Astrocyte (in vitro differentiated cells and primary cell): ENCODE measurements at regions not wholly inside any gene's neighbourhood (a gene's known extent, or its start where the extent isn't known, plus 50 kb on each side); places are given as distances from the start of the nearest gene placed in this dataset.

Experiments
- DNase-seq: peaks from one replicate; pipeline ENCODE4 v3.0.0-alpha.2; 2010; ENCODE audit warnings: low read depth
- FAIRE-seq: peaks from 2 replicates; lab custom pipeline; 2011; peaks lifted over from hg19 to GRCh38; lab: Jason Lieb, UNC
- H2AFZ ChIP-seq: 2 replicates; pipeline ENCODE4 v1.6.0; 2012; ENCODE audit warnings: low read depth, low read length, inconsistent platforms
- H3K27ac ChIP-seq: 2 replicates; pipeline ENCODE4 v1.5.1; 2011; ENCODE audit warnings: low read depth, low read length, inconsistent platforms
- H3K27me3 ChIP-seq: 2 replicates; pipeline ENCODE4 v1.6.0; 2011; ENCODE audit warnings: low read length, inconsistent platforms; ENCODE audit not compliant: insufficient read depth
- H3K36me3 ChIP-seq: 2 replicates; pipeline ENCODE4 v1.5.1; 2011; ENCODE audit warnings: low read length, inconsistent platforms; ENCODE audit not compliant: insufficient read depth
- H3K4me1 ChIP-seq: 2 replicates; pipeline ENCODE4 v1.5.1; 2011; ENCODE audit warnings: low read length, inconsistent platforms; ENCODE audit not compliant: insufficient read depth
- H3K4me2 ChIP-seq: 2 replicates; pipeline ENCODE4 v1.6.0; 2012; ENCODE audit warnings: low read length, inconsistent platforms
- H3K4me3 ChIP-seq: 2 replicates; pipeline ENCODE4 v1.5.1; 2011; ENCODE audit warnings: low read depth, mild to moderate bottlenecking, low read length, inconsistent platforms; ENCODE audit not compliant: insufficient read depth
- H3K79me2 ChIP-seq: 2 replicates; pipeline ENCODE4 v1.6.0; 2012; ENCODE audit warnings: mild to moderate bottlenecking, low read length, inconsistent platforms; ENCODE audit not compliant: insufficient read depth
- H3K9ac ChIP-seq: 2 replicates; pipeline ENCODE4 v1.6.0; 2012; ENCODE audit warnings: mild to moderate bottlenecking, low read length, inconsistent platforms
- H3K9me3 ChIP-seq: 2 replicates; pipeline ENCODE4 v1.5.1; 2012; ENCODE audit warnings: low read depth, mild to moderate bottlenecking, low read length, inconsistent platforms; ENCODE audit not compliant: insufficient read depth
- H4K20me1 ChIP-seq: 2 replicates; pipeline ENCODE4 v1.6.0; 2012; ENCODE audit warnings: low read length, inconsistent platforms; ENCODE audit not compliant: insufficient read depth
- H3K27ac Mint-ChIP-seq: one replicate; pipeline ENCODE4 v1.8.0; 2021; ENCODE audit warnings: mild to moderate bottlenecking, mixed read lengths; ENCODE audit not compliant: unreplicated experiment
- H3K27me3 Mint-ChIP-seq: one replicate; pipeline ENCODE4 v1.8.0; 2021; ENCODE audit warnings: low read depth, mixed read lengths; ENCODE audit not compliant: unreplicated experiment
- H3K36me3 Mint-ChIP-seq: one replicate; pipeline ENCODE4 v1.8.0; 2021; ENCODE audit warnings: low read depth, mixed read lengths; ENCODE audit not compliant: unreplicated experiment
- H3K4me1 Mint-ChIP-seq: one replicate; pipeline ENCODE4 v1.8.0; 2021; ENCODE audit warnings: low read depth, mixed read lengths; ENCODE audit not compliant: unreplicated experiment
- H3K4me3 Mint-ChIP-seq: one replicate; pipeline ENCODE4 v1.8.0; 2021; ENCODE audit warnings: mild to moderate bottlenecking, moderate library complexity, mixed read lengths; ENCODE audit not compliant: unreplicated experiment
- H3K9me3 Mint-ChIP-seq: one replicate; pipeline ENCODE4 v1.8.0; 2021; ENCODE audit warnings: mild to moderate bottlenecking, mixed read lengths; ENCODE audit not compliant: unreplicated experiment
- EZH2 ChIP-seq: IDR thresholded peaks from 2 replicates; pipeline ENCODE4 v1.6.1; 2012; ENCODE audit warnings: mild to moderate bottlenecking, low read length, inconsistent platforms; ENCODE audit not compliant: insufficient read depth
- TF ChIP-seq, protein P1 (sequence below): IDR thresholded peaks from 2 replicates; pipeline ENCODE4 v1.5.1; 2011; ENCODE audit warnings: low read depth, mild to moderate bottlenecking, inconsistent platforms, low read length, moderate library complexity; ENCODE audit not compliant: insufficient read depth

- H3K36me3 ChIP-seq = no peaks in the 10 kb centered on the region
- no peak overlapping the region for H2AFZ ChIP-seq
- H3K9ac ChIP-seq = no peak overlapping the region
- no peak overlapping the region for H3K4me3 Mint-ChIP-seq
- no peak overlapping the region for H3K27ac ChIP-seq
- H3K4me1 ChIP-seq = no peaks in the 10 kb centered on the region
- DNase-seq = no peak
- H3K9me3 Mint-ChIP-seq = no peaks in the 10 kb centered on the region
- H3K27ac Mint-ChIP-seq = no peak overlapping the region
- no peaks in the 10 kb centered on the region for H3K79me2 ChIP-seq
- no peaks in the 10 kb centered on the region for H3K27me3 ChIP-seq
- H3K4me1 Mint-ChIP-seq = no peaks in the 10 kb centered on the region
- H3K27me3 Mint-ChIP-seq = no peaks in the 10 kb centered on the region
- H4K20me1 ChIP-seq = no peaks in the 10 kb centered on the region
- H3K4me3 ChIP-seq = no peak overlapping the region
- FAIRE-seq = peak; percentile 65
- no peak for TF ChIP-seq EZH2
- TF ChIP-seq, protein P1, sequence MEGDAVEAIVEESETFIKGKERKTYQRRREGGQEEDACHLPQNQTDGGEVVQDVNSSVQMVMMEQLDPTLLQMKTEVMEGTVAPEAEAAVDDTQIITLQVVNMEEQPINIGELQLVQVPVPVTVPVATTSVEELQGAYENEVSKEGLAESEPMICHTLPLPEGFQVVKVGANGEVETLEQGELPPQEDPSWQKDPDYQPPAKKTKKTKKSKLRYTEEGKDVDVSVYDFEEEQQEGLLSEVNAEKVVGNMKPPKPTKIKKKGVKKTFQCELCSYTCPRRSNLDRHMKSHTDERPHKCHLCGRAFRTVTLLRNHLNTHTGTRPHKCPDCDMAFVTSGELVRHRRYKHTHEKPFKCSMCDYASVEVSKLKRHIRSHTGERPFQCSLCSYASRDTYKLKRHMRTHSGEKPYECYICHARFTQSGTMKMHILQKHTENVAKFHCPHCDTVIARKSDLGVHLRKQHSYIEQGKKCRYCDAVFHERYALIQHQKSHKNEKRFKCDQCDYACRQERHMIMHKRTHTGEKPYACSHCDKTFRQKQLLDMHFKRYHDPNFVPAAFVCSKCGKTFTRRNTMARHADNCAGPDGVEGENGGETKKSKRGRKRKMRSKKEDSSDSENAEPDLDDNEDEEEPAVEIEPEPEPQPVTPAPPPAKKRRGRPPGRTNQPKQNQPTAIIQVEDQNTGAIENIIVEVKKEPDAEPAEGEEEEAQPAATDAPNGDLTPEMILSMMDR = no peak
- no peaks in the 10 kb centered on the region for H3K36me3 Mint-ChIP-seq
- no peaks in the 10 kb centered on the region for H3K9me3 ChIP-seq
- no peak overlapping the region for H3K4me2 ChIP-seq
Measured at GRCh38 chrX:35392232-35392631, 405.9 kb upstream of the MAGEB16 start.

DNA sequence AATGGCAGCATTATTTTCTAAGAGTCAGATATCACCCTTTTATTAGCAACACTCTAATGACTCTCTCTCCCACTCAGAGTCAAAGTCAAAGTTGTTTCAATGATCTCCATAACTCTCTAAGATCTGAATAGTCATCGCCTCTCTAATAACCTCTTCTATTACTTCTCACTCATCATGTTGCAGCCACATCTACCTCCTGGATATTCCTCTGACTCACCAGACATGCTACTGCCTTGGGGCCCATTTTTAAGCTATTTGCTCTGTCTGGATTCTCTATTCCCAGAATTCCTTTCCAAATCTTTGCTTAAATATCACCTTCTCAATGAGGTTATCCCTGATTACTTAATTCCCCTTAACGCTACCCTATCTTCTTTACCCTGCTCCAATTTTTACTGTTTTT, 391.8 kb upstream of the MAGEB16 start:
- peaks cover 6% of the 10 kb centered on the region for H3K4me1 Mint-ChIP-seq
- Histone ChIP-seq H3K27me3 (no peaks in the 10 kb centered on the region), H3K9ac (no peak overlapping the region), H2AFZ (no peak overlapping the region), H3K9me3 (no peaks in the 10 kb centered on the region), H3K4me3 (no peak overlapping the region), H3K27ac (no peak overlapping the region), H3K4me2 (no peak overlapping the region), H3K79me2 (no peaks in the 10 kb centered on the region), H3K4me1 (no peaks in the 10 kb centered on the region), H4K20me1 (no peaks in the 10 kb centered on the region), H3K36me3 (no peaks in the 10 kb centered on the region)
- H3K4me3 Mint-ChIP-seq = no peak overlapping the region
- FAIRE-seq (peak; percentile 62), DNase-seq (no peak)
- TF ChIP-seq, protein P1 = no peak
- TF ChIP-seq EZH2 = no peak
- no peak overlapping the region for H3K27ac Mint-ChIP-seq
- no peaks in the 10 kb centered on the region for H3K9me3 Mint-ChIP-seq
- no peaks in the 10 kb centered on the region for H3K27me3 Mint-ChIP-seq
- H3K36me3 Mint-ChIP-seq = no peaks in the 10 kb centered on the region

DNA sequence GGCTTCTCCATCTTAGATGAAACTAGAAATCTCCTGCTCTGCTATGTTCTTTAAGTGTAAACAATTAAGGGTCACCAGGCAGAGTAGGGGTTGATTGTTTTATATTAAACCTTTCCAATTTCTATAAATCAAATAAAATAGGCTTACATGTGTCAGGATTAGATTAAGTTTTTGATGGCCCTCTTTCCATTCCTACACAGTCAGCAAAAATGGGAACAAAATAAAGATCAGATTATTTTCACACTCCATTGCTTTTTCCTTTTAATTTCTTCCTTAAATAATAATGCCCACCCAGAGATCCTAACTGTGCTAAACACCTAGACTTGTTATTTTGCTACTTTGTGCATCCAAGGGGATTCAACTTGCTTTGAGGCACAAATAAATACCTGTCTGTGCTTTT, 381.4 kb upstream of the MAGEB16 start:
- Histone ChIP-seq H3K36me3 (no peaks in the 10 kb centered on the region), H3K4me3 (no peak overlapping the region), H3K9ac (no peak overlapping the region), H3K4me2 (no peak overlapping the region), H3K9me3 (no peaks in the 10 kb centered on the region), H2AFZ (no peak overlapping the region), H3K4me1 (no peaks in the 10 kb centered on the region), H3K79me2 (no peaks in the 10 kb centered on the region), H3K27me3 (no peaks in the 10 kb centered on the region), H3K27ac (no peak overlapping the region), H4K20me1 (no peaks in the 10 kb centered on the region)
- no peak for DNase-seq
- no peaks in the 10 kb centered on the region for H3K36me3 Mint-ChIP-seq
- TF ChIP-seq, protein P1 = no peak
- TF ChIP-seq EZH2 = no peak
- H3K4me1 Mint-ChIP-seq = no peaks in the 10 kb centered on the region
- no peak for FAIRE-seq
- no peak overlapping the region for H3K4me3 Mint-ChIP-seq
- H3K9me3 Mint-ChIP-seq = no peaks in the 10 kb centered on the region
- H3K27ac Mint-ChIP-seq = no peak overlapping the region
- no peaks in the 10 kb centered on the region for H3K27me3 Mint-ChIP-seq
